ENCODE measurements at regions not wholly inside any gene's neighbourhood (a gene's known extent, or its start where the extent isn't known, plus 50 kb on each side); places are given as distances from the start of the nearest gene placed in this dataset.
"Not testable (repeated sequence)": the region's sequence is repeated elsewhere in the genome, so short reads cannot be mapped to it uniquely, and the experiment has no call there.

- not testable (repeated sequence) for H3K4me3 ChIP-seq (ENCODE audit: low read depth, low read length); DNase-seq (ENCODE audit: low read depth)
These were observed 56.7 kb downstream of the PALS2 start for GRCh38 chr7:24629958-24630357.

- no peak overlapping the region for H3K4me3 ChIP-seq (ENCODE audit: low read depth, low read length)
- TF ChIP-seq CTCF (IDR thresholded peaks at IDR 0.05; ENCODE audit: insufficient read depth, low read length), result no peak
- no peak for DNase-seq (ENCODE audit: low read depth)
These were observed 57.3 kb downstream of the PALS2 start for GRCh38 chr7:24630596-24630995.

- no peak overlapping the region for H3K4me3 ChIP-seq (ENCODE audit: low read depth, low read length)
- DNase-seq (ENCODE audit: low read depth), result peak; percentile 22
- TF ChIP-seq CTCF (IDR thresholded peaks at IDR 0.05; ENCODE audit: insufficient read depth, low read length), result no peak
These were observed 63.8 kb downstream of the PALS2 start for GRCh38 chr7:24637021-24637420.

- DNase-seq (ENCODE audit: low read depth), result peak; percentile 4
- H3K4me3 ChIP-seq (ENCODE audit: low read depth, low read length), result no peak overlapping the region
- no peak for TF ChIP-seq CTCF (IDR thresholded peaks at IDR 0.05; ENCODE audit: insufficient read depth, low read length)
These were observed 64.5 kb downstream of the PALS2 start for GRCh38 chr7:24637706-24638105.

GRCh38 chr7:24644567-24644966 is 71.3 kb downstream of the PALS2 start:
- H3K4me3 ChIP-seq (ENCODE audit: low read depth, low read length); DNase-seq (ENCODE audit: low read depth): not testable (repeated sequence)
